ENCODE measurements at regions not wholly inside any gene's neighbourhood (a gene's known extent, or its start where the extent isn't known, plus 50 kb on each side); places are given as distances from the start of the nearest gene placed in this dataset.

DNA sequence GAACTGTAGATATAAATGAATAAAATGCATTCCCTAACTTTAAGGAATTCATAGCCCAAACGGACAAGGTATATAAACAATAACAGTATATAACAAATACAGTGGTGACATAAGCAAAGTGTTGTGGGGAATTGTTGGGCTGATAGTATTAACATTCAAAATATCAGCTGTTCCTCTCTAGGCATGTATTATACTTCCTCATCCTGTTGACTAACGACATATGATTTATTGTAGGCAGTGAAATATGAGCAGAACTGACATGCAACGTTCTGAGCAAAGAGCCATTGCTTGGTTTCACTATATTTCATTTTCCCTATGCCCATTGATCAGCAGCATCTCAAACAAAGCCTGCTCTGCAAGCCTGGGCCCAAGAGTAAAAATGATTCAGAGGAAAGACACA lies 143.9 kb downstream of the PTCHD1 start:
- no peaks in the 10 kb centered on the region for H3K4me1 ChIP-seq (ENCODE audit: control insufficient read depth in 5 of 5, insufficient read depth in 5 of 5, low read length in 5 of 5)
- H3K9ac ChIP-seq (ENCODE audit: insufficient read depth in 1 of 2, low read length in 2 of 2), result no peak overlapping the region
- no peak overlapping the region for H3K4me3 ChIP-seq
- TF ChIP-seq, protein P1, sequence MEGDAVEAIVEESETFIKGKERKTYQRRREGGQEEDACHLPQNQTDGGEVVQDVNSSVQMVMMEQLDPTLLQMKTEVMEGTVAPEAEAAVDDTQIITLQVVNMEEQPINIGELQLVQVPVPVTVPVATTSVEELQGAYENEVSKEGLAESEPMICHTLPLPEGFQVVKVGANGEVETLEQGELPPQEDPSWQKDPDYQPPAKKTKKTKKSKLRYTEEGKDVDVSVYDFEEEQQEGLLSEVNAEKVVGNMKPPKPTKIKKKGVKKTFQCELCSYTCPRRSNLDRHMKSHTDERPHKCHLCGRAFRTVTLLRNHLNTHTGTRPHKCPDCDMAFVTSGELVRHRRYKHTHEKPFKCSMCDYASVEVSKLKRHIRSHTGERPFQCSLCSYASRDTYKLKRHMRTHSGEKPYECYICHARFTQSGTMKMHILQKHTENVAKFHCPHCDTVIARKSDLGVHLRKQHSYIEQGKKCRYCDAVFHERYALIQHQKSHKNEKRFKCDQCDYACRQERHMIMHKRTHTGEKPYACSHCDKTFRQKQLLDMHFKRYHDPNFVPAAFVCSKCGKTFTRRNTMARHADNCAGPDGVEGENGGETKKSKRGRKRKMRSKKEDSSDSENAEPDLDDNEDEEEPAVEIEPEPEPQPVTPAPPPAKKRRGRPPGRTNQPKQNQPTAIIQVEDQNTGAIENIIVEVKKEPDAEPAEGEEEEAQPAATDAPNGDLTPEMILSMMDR (IDR thresholded peaks at IDR 0.05; ENCODE audit: control extremely low read depth, extremely low read depth), result no peak
- H3K36me3 ChIP-seq (ENCODE audit: control insufficient read depth in 4 of 4, insufficient read depth in 4 of 4, low read length in 4 of 4), result no peaks in the 10 kb centered on the region
- no peak for DNase-seq
- H3K9me3 ChIP-seq (ENCODE audit: control insufficient read depth in 4 of 4, insufficient read depth in 3 of 4, low read length in 3 of 4), result peaks cover 0 to 11% (median 0%) of the 10 kb centered on the region in 4 donors
- no peak for ATAC-seq (ENCODE audit: insufficient read depth, low FRiP score)
- WGBS, 2 donors, result 35 to 41% methylated on average over 3 of the region's 3 CpGs
- no peak overlapping the region for H3K27ac ChIP-seq (ENCODE audit: low read depth in 1 of 2, low read length in 1 of 2)
- H3K27me3 ChIP-seq (ENCODE audit: control insufficient read depth in 3 of 3, insufficient read depth in 3 of 3, low read length in 2 of 3), result no peaks in the 10 kb centered on the region

DNA sequence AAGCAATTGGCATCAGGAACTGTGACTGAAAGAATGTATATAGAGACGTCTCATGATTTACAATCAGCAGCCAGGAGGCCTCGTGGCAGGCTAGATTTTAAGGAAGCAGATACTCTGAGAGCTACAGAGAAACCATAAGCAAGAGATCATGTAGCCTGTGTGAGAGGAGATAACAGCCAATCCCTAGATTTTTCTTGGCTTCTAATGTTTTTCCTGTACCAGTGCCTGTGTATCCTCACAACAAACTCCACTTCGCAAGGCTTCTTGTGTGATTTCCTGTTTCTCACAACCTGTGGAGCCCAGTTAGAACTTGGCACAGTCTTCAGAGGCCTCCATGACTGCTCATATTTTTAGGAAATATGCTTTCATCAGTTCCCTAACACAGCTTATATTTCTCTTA lies 147.9 kb downstream of the PTCHD1 start:
- ATAC-seq (ENCODE audit: insufficient read depth, low FRiP score), result no peak

DNA sequence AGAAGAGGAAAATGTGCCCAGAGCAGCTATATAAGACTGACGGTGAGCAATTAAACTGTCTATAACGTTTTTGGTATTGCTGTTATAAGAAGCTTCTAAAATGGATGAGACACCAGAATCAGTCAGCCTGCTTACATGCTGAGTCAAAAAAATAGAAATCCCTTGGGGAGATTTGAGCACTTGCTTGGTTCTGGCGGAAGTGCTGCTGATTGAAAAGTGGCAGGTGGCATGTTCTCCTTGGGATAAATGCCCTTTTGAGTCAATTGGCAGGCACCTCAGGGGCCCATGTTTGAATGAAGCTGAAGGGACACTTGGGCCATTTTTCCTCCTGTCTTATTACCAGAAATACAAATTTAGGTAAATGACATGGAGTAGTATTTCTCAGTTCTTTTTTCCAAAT lies 148.7 kb downstream of the PTCHD1 start:
- ATAC-seq (ENCODE audit: insufficient read depth, low FRiP score) (no peak), DNase-seq (no peak)
- no peak overlapping the region for H3K9ac ChIP-seq (ENCODE audit: insufficient read depth in 1 of 2, low read length in 2 of 2)
- WGBS, 2 donors, result 71 to 90% methylated on average over 3 of the region's 3 CpGs
- H3K27me3 ChIP-seq (ENCODE audit: control insufficient read depth in 3 of 3, insufficient read depth in 3 of 3, low read length in 2 of 3), result no peaks in the 10 kb centered on the region
- H3K9me3 ChIP-seq (ENCODE audit: control insufficient read depth in 4 of 4, insufficient read depth in 3 of 4, low read length in 3 of 4), result peaks cover 0 to 9% (median 1%) of the 10 kb centered on the region in 4 donors
- H3K4me3 ChIP-seq, result no peak overlapping the region
- no peak overlapping the region for H3K27ac ChIP-seq (ENCODE audit: low read depth in 1 of 2, low read length in 1 of 2)
- H3K36me3 ChIP-seq (ENCODE audit: control insufficient read depth in 4 of 4, insufficient read depth in 4 of 4, low read length in 4 of 4), result no peaks in the 10 kb centered on the region
- H3K4me1 ChIP-seq (ENCODE audit: control insufficient read depth in 5 of 5, insufficient read depth in 5 of 5, low read length in 5 of 5), result no peaks in the 10 kb centered on the region
- TF ChIP-seq, protein P1 (IDR thresholded peaks at IDR 0.05; ENCODE audit: control extremely low read depth, extremely low read depth), result no peak

More for the DNA sequence above, 147.9 kb downstream of the PTCHD1 start:
- H3K9me3 ChIP-seq (ENCODE audit: control insufficient read depth in 4 of 4, insufficient read depth in 3 of 4, low read length in 3 of 4), result peaks cover 0 to 3% (median under 1%) of the 10 kb centered on the region in 4 donors
- H3K27me3 ChIP-seq (ENCODE audit: control insufficient read depth in 3 of 3, insufficient read depth in 3 of 3, low read length in 2 of 3), result no peaks in the 10 kb centered on the region
- H3K9ac ChIP-seq (ENCODE audit: insufficient read depth in 1 of 2, low read length in 2 of 2), result no peak overlapping the region
- 21 to 52% methylated on average over 3 of the region's 3 CpGs for WGBS, 2 donors
- no peaks in the 10 kb centered on the region for H3K36me3 ChIP-seq (ENCODE audit: control insufficient read depth in 4 of 4, insufficient read depth in 4 of 4, low read length in 4 of 4)
- no peaks in the 10 kb centered on the region for H3K4me1 ChIP-seq (ENCODE audit: control insufficient read depth in 5 of 5, insufficient read depth in 5 of 5, low read length in 5 of 5)
- no peak overlapping the region for H3K4me3 ChIP-seq
- DNase-seq, result peak in 2 of 3 donors; percentile 22 to 37
- TF ChIP-seq, protein P1 (IDR thresholded peaks at IDR 0.05; ENCODE audit: control extremely low read depth, extremely low read depth), result no peak
- no peak overlapping the region for H3K27ac ChIP-seq (ENCODE audit: low read depth in 1 of 2, low read length in 1 of 2)

DNA sequence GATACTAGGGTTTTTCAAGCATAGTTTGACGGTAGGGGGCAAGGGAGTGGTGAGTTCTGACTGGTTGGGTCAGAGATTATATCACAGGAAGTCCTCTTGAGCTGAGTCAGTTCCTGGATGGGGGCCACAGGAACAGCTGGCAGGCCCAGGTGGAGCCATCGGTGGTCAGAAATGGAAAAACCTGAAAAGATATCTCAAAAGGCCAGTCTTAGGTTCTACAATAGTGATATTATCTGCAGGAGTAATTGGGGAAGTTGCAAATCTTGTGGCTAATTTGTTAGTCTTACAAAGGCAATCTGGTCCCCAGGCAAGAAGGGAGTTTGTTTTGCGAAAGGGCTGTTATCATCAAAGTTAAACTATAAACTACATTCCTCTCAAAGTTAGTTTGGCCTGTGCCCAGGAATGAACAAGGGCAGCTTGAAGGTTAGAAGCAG lies 159.3 kb downstream of the PTCHD1 start:
- 16 to 37% methylated on average over 3 of the region's 3 CpGs for WGBS, 2 donors
- ATAC-seq (ENCODE audit: insufficient read depth, low FRiP score), result no peak

More for the DNA sequence above, 159.3 kb downstream of the PTCHD1 start:
- H3K9ac ChIP-seq (ENCODE audit: insufficient read depth in 1 of 2, low read length in 2 of 2), result no peak overlapping the region
- TF ChIP-seq, protein P1 (IDR thresholded peaks at IDR 0.05; ENCODE audit: control extremely low read depth, extremely low read depth), result no peak
- H3K9me3 ChIP-seq (ENCODE audit: control insufficient read depth in 4 of 4, insufficient read depth in 3 of 4, low read length in 3 of 4), result peaks cover 0 to 2% (median under 1%) of the 10 kb centered on the region in 4 donors
- no peaks in the 10 kb centered on the region for H3K4me1 ChIP-seq (ENCODE audit: control insufficient read depth in 5 of 5, insufficient read depth in 5 of 5, low read length in 5 of 5)
- peaks cover 0 to 2% (median 0%) of the 10 kb centered on the region in 3 donors for H3K27me3 ChIP-seq (ENCODE audit: control insufficient read depth in 3 of 3, insufficient read depth in 3 of 3, low read length in 2 of 3)
- H3K27ac ChIP-seq (ENCODE audit: low read depth in 1 of 2, low read length in 1 of 2), result no peak overlapping the region
- H3K36me3 ChIP-seq (ENCODE audit: control insufficient read depth in 4 of 4, insufficient read depth in 4 of 4, low read length in 4 of 4), result no peaks in the 10 kb centered on the region
- no peak for DNase-seq
- no peak overlapping the region for H3K4me3 ChIP-seq
